Pancreas (tissue), 10 donors: ENCODE measurements at regions not wholly inside any gene's neighbourhood (a gene's known extent, or its start where the extent isn't known, plus 50 kb on each side); places are given as distances from the start of the nearest gene placed in this dataset.

Experiments
- ATAC-seq, 4 donors: fragments of 200-7000 bp; cut with Tn5 transposase; one replicate each; pipeline versions ENCODE4 v1.8.0 to v1.9.1; 2020; ENCODE audit warnings: mild to moderate bottlenecking in 4 of 4, moderate library complexity in 4 of 4
- DNase-seq, 6 donors: peaks; one replicate each; pipeline ENCODE4 v3.0.0-alpha.2; 2020
- FAIRE-seq: peaks from 2 replicates; lab custom pipeline; 2012; peaks lifted over from hg19 to GRCh38; lab: Jason Lieb, UNC
- H3K27ac ChIP-seq, 4 donors: fragments of 200-600 bp; sonication (generic); 1 replicate in 3 of 4; 2 replicates in 1 of 4; pipeline versions ENCODE4 v1.5.0 to v1.8.0; 2020
- H3K27me3 ChIP-seq, 4 donors: fragments of 200-600 bp; one replicate each; pipeline ENCODE4 v1.8.0; 2021
- H3K36me3 ChIP-seq, 3 donors: fragments of 200-600 bp; sonication (generic) in 1 of 3; one replicate each; pipeline versions ENCODE4 v1.5.0 to v1.8.0; 2020 to 2021
- H3K4me1 ChIP-seq, 3 donors: fragments of 200-600 bp; one replicate each; pipeline ENCODE4 v1.8.0; 2021
- H3K4me3 ChIP-seq, 4 donors: fragments of 200-600 bp; sonication (generic) in 2 of 4; one replicate each; pipeline versions ENCODE4 v1.5.0 to v1.8.0; 2020 to 2021
- H3K9me3 ChIP-seq, 4 donors: fragments of 200-600 bp; one replicate each; pipeline ENCODE4 v1.8.0; 2021
- CTCF ChIP-seq, 4 donors: fragments of 200-600 bp; sonication (generic) in 3 of 4; IDR thresholded peaks; one replicate each; pipeline versions ENCODE4 v1.5.0 to v1.8.0; 2021; ENCODE audit warnings: antibody characterized with exemption in 4 of 4
- WGBS, 2 donors: extraction: QIAGEN DNeasy Blood & Tissue Kit; methylation state at CpG; one replicate each; pipeline ENCODE4 v1.1.7; 2013; 5-methylcytosine and 5-hydroxymethylcytosine counted together
- intact Hi-C, 3 donors: fragments of 100-400 bp; cut with DNase I; formaldehyde crosslinking; loops; one replicate each; pipeline versions ENCODE4 v1.11.1 to v1.14.2; 2022
- donor health status: healthy with polysubstance abuse.
- donor health status: DM: no; HTN: no; CAD: no; lungs with moderate emphysema.
- donor health status: DM: no; HTN: no; CAD: no.
- donor health status: control.
- donor health status: control.
- donor health status: Bipolar disorder and iron deficiency.
- donor health status: DM: yes; HTN: yes; CAD: no.
- donor health status: DM: no; HTN: no; CAD: no.
- donor health status: DM: no; HTN: no; CAD: no.
- donor health status: DM: yes; HTN: yes; CAD: no.

DNA sequence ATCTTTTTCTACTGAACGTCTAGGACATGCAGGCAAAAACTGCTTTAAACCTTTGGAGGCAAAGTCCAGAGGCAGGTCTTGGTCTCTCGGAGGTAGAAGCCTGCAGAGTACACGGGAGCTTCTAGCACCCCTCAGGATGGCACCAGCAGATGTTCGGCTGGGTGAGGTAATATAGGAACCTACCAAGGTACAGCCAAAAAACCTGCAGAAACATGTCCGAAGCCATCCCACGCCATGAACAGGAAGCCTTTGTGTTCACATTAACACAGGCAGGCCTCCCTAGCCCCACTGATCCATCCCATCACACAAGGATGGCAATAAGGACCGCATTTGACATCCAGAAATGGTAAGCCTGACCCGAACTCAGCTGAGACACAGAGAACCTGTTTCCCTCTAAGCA, 157.9 kb upstream of the HES1 start:
- FAIRE-seq, result no peak
- intact Hi-C loops, result no loop called here
- 92 to 95% methylated on average over 8 of the region's 8 CpGs for WGBS, 2 donors

DNA sequence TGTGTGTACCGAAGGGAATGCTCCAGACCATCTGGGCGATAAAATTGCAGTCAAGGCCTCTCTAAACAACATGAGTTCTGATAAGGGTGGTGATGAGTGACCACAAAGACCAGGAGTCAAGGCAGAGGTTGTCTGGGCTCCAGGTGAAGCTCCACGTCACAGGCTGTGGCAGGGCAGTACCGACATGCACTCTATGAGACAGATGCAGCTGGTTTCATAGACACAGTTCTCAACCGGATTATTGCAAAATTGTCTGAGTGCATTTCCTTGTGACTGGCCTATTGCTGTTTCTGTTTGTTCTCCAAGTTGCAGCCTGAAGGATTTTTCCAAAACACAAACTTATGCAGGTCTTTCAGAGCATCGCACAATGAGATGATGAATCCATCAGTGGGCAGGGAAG, 157.5 kb upstream of the HES1 start:
- Histone ChIP-seq H3K9me3 (no peaks in the 10 kb centered on the region), H3K27me3 (no peaks in the 10 kb centered on the region), H3K4me3 (no peak overlapping the region), H3K4me1 (no peaks in the 10 kb centered on the region), H3K36me3 (no peaks in the 10 kb centered on the region), H3K27ac (no peak overlapping the region)
- ATAC-seq (peak in 1 of 4 donors; percentile 18), DNase-seq (no peak), FAIRE-seq (no peak)
- TF ChIP-seq CTCF (IDR thresholded peaks at IDR 0.05), result no peak
- intact Hi-C loops, result no loop called here
- WGBS, 2 donors, result 83 to 91% methylated on average over 6 of the region's 6 CpGs

More for the DNA sequence above, 157.9 kb upstream of the HES1 start:
- Histone ChIP-seq H3K27me3 (no peaks in the 10 kb centered on the region), H3K9me3 (no peaks in the 10 kb centered on the region), H3K4me1 (no peaks in the 10 kb centered on the region), H3K4me3 (no peak overlapping the region), H3K36me3 (no peaks in the 10 kb centered on the region), H3K27ac (no peak overlapping the region)
- DNase-seq, result no peak
- no peak for ATAC-seq
- no peak for TF ChIP-seq CTCF (IDR thresholded peaks at IDR 0.05)

GRCh38 chr3:193980326-193980725, 155.6 kb upstream of the HES1 start:
- intact Hi-C loops, result no loop called here
- ATAC-seq (no peak), FAIRE-seq (no peak), DNase-seq (no peak)
- Histone ChIP-seq H3K4me1 (no peaks in the 10 kb centered on the region), H3K4me3 (no peak overlapping the region), H3K9me3 (no peaks in the 10 kb centered on the region), H3K36me3 (no peaks in the 10 kb centered on the region), H3K27ac (no peak overlapping the region), H3K27me3 (no peaks in the 10 kb centered on the region)
- no peak for TF ChIP-seq CTCF (IDR thresholded peaks at IDR 0.05)
- WGBS, 2 donors, result 93 to 97% methylated on average over 7 of the region's 7 CpGs

DNA sequence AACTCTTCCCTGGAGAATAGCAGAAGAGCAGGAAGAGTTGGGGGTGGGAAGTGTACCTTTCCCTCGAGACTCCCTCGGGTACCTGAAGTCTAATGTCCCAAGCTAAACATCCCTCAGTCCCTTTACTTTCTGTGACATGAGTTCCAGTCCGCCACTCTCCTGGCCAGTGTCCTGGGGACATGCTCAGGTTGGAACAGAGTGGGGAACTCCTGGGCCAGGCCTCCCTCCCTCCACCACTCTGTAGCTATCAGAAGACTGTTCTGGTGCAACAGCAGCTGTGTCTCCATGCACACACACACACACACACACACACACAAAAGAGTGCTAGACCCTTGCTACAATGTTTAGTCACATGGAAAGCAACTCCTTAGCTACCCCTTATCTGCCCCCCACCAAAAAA, 155.0 kb upstream of the HES1 start:
- FAIRE-seq (no peak), DNase-seq (no peak), ATAC-seq (no peak)
- Histone ChIP-seq H3K4me3 (no peak overlapping the region), H3K9me3 (no peaks in the 10 kb centered on the region), H3K27ac (no peak overlapping the region), H3K36me3 (no peaks in the 10 kb centered on the region), H3K4me1 (no peaks in the 10 kb centered on the region), H3K27me3 (no peaks in the 10 kb centered on the region)
- intact Hi-C loops, result no loop called here
- 93 to 97% methylated on average over 3 of the region's 3 CpGs for WGBS, 2 donors
- TF ChIP-seq CTCF (IDR thresholded peaks at IDR 0.05), result no peak

- Histone ChIP-seq H3K36me3 (no peaks in the 10 kb centered on the region), H3K4me3 (no peak overlapping the region), H3K4me1 (no peaks in the 10 kb centered on the region), H3K9me3 (no peaks in the 10 kb centered on the region), H3K27me3 (no peaks in the 10 kb centered on the region), H3K27ac (no peak overlapping the region)
- ATAC-seq, result no peak
- no peak for TF ChIP-seq CTCF (IDR thresholded peaks at IDR 0.05)
- no peak for DNase-seq
- no peak for FAIRE-seq
- 89% methylated on average over 4 of the region's 4 CpGs for WGBS, 2 donors
- intact Hi-C loops, result no loop called here
Observed at GRCh38 chr3:193981504-193981903, 154.4 kb upstream of the HES1 start.
